Neural cell (in vitro differentiated cells): ENCODE measurements at regions not wholly inside any gene's neighbourhood (a gene's known extent, or its start where the extent isn't known, plus 50 kb on each side); places are given as distances from the start of the nearest gene placed in this dataset.

Experiments used
- TAF1 ChIP-seq: IDR thresholded peaks from 2 replicates; pipeline ENCODE4 v1.6.1; 2012; ENCODE audit warnings: low read depth
- TF ChIP-seq, protein P1 (sequence below): fragments of 450-650 bp; IDR thresholded peaks from 2 replicates; pipeline ENCODE4 v1.5.1; 2014; ENCODE audit warnings: antibody characterized with exemption, mild to moderate bottlenecking, moderate library complexity; ENCODE audit not compliant: poor library complexity, severe bottlenecking

DNA sequence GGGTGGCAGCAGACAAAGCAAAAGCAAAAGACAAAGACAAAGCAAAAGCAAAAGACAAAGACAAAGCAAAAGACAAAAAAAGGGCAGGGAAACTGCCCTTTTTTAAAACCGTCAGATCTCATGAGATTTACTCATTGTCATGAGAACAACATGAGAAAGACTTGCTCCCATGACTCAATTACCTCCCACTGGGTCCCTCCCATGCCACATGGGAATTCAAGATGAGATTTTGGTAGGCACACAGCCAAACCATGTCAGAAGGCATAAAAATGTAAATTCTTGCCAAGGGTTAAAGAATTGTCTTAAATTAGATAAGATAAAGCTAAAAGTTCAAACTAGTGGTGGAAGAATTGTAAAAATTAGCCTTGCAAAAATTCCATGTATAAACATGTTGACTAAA is 419.7 kb downstream of the TRAM1L1 start:
- TF ChIP-seq, protein P1, sequence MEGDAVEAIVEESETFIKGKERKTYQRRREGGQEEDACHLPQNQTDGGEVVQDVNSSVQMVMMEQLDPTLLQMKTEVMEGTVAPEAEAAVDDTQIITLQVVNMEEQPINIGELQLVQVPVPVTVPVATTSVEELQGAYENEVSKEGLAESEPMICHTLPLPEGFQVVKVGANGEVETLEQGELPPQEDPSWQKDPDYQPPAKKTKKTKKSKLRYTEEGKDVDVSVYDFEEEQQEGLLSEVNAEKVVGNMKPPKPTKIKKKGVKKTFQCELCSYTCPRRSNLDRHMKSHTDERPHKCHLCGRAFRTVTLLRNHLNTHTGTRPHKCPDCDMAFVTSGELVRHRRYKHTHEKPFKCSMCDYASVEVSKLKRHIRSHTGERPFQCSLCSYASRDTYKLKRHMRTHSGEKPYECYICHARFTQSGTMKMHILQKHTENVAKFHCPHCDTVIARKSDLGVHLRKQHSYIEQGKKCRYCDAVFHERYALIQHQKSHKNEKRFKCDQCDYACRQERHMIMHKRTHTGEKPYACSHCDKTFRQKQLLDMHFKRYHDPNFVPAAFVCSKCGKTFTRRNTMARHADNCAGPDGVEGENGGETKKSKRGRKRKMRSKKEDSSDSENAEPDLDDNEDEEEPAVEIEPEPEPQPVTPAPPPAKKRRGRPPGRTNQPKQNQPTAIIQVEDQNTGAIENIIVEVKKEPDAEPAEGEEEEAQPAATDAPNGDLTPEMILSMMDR = no peak
- no peak for TF ChIP-seq TAF1
